Left lung (tissue), 4 donors: ENCODE measurements at regions not wholly inside any gene's neighbourhood (a gene's known extent, or its start where the extent isn't known, plus 50 kb on each side); places are given as distances from the start of the nearest gene placed in this dataset.

Source experiments
- ATAC-seq: fragments of 200-7000 bp; cut with Tn5 transposase; one replicate; pipeline ENCODE4 v1.9.1; 2020; ENCODE audit warnings: moderate library complexity
- DNase-seq, 4 donors: peaks; one replicate each; pipeline ENCODE4 v3.0.0-alpha.2; 2013 to 2020
- H3K27ac ChIP-seq, 2 donors: fragments of 200-600 bp; sonication (generic) in 1 of 2; one replicate each; pipeline versions ENCODE4 v1.5.0 to v1.8.0; 2020 to 2021
- H3K27me3 ChIP-seq, 2 donors: fragments of 200-600 bp; sonication (generic) in 1 of 2; one replicate each; pipeline versions ENCODE4 v1.5.0 to v1.8.0; 2020 to 2021
- H3K36me3 ChIP-seq, 2 donors: fragments of 200-600 bp; sonication (generic) in 1 of 2; one replicate each; pipeline versions ENCODE4 v1.5.0 to v1.8.0; 2020 to 2021
- H3K4me1 ChIP-seq, 2 donors: fragments of 200-600 bp; one replicate each; pipeline ENCODE4 v1.8.0; 2021
- H3K4me3 ChIP-seq, 2 donors: fragments of 200-600 bp; sonication (generic) in 1 of 2; one replicate each; pipeline versions ENCODE4 v1.5.0 to v1.8.0; 2020 to 2021; ENCODE audit warnings: mild to moderate bottlenecking in 1 of 2
- H3K9me3 ChIP-seq, 2 donors: fragments of 200-600 bp; sonication (generic) in 1 of 2; one replicate each; pipeline versions ENCODE4 v1.5.0 to v1.8.0; 2020 to 2021
- intact Hi-C, 2 donors: fragments of 100-400 bp; cut with DNase I; formaldehyde crosslinking; loops; one replicate each; pipeline versions ENCODE4 v1.11.2 to v1.14.2; 2022
- TF ChIP-seq, protein P1 (sequence below), 2 donors: fragments of 200-600 bp; sonication (generic) in 1 of 2; IDR thresholded peaks; one replicate each; pipeline versions ENCODE4 v1.5.0 to v1.8.0; 2021; ENCODE audit warnings: antibody characterized with exemption in 2 of 2
- donor health status: DM: no; HTN: yes; CAD: no.
- donor health status: DM: no; HTN: no; CAD: no.

- Histone ChIP-seq H3K27ac (no peak overlapping the region), H3K9me3 (peaks cover 0 to 12% of the 10 kb centered on the region in 2 donors), H3K27me3 (no peaks in the 10 kb centered on the region), H3K36me3 (no peaks in the 10 kb centered on the region), H3K4me3 (no peak overlapping the region), H3K4me1 (peaks cover 0 to 6% of the 10 kb centered on the region in 2 donors)
- ATAC-seq (no peak), DNase-seq (peak in 1 of 4 donors; percentile 16)
- TF ChIP-seq, protein P1, sequence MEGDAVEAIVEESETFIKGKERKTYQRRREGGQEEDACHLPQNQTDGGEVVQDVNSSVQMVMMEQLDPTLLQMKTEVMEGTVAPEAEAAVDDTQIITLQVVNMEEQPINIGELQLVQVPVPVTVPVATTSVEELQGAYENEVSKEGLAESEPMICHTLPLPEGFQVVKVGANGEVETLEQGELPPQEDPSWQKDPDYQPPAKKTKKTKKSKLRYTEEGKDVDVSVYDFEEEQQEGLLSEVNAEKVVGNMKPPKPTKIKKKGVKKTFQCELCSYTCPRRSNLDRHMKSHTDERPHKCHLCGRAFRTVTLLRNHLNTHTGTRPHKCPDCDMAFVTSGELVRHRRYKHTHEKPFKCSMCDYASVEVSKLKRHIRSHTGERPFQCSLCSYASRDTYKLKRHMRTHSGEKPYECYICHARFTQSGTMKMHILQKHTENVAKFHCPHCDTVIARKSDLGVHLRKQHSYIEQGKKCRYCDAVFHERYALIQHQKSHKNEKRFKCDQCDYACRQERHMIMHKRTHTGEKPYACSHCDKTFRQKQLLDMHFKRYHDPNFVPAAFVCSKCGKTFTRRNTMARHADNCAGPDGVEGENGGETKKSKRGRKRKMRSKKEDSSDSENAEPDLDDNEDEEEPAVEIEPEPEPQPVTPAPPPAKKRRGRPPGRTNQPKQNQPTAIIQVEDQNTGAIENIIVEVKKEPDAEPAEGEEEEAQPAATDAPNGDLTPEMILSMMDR (IDR thresholded peaks at IDR 0.05), result no peak
- intact Hi-C loops, result no loop called here
Measured at GRCh38 chr15:31495281-31495680, 168.6 kb downstream of the KLF13 start.

DNA sequence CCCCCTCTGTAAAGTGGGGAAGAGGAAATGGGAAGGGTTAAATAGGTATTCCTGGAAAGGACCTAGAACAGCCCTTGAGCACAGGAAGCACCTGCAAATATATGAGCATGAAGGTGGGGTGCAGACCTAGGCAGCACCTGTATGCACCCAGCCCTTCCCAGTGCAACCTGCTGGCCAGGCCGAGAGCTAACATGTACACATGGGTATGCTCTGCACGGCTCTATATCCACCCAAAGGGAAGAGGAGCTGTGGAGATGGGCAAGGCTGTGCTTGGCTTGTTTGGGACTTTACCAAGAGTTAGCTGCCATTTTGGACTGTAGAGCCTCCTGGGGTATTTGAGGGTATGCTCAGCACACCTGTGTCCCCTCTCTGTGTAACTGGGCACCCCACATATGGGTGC lies 171.2 kb downstream of the KLF13 start:
- Histone ChIP-seq H3K9me3 (no peaks in the 10 kb centered on the region), H3K27me3 (no peaks in the 10 kb centered on the region), H3K4me3 (no peak overlapping the region), H3K36me3 (no peaks in the 10 kb centered on the region), H3K4me1 (peaks cover 0 to 10% of the 10 kb centered on the region in 2 donors), H3K27ac (no peak overlapping the region)
- intact Hi-C loops, result no loop called here
- TF ChIP-seq, protein P1 (IDR thresholded peaks at IDR 0.05), result no peak
- ATAC-seq (no peak), DNase-seq (no peak)

GRCh38 chr15:31498329-31498728 lies 171.7 kb downstream of the KLF13 start:
- DNase-seq, result no peak
- ATAC-seq, result no peak
- intact Hi-C loops, result no loop called here
- Histone ChIP-seq H3K36me3 (no peaks in the 10 kb centered on the region), H3K9me3 (no peaks in the 10 kb centered on the region), H3K27me3 (no peaks in the 10 kb centered on the region), H3K4me3 (no peak overlapping the region), H3K27ac (no peak overlapping the region), H3K4me1 (peaks cover 0 to 10% of the 10 kb centered on the region in 2 donors)
- TF ChIP-seq, protein P1 (IDR thresholded peaks at IDR 0.05), result no peak

GRCh38 chr15:31498756-31499155 lies 172.1 kb downstream of the KLF13 start:
- Histone ChIP-seq H3K4me1 (peaks cover 0 to 10% of the 10 kb centered on the region in 2 donors), H3K9me3 (no peaks in the 10 kb centered on the region), H3K4me3 (no peak overlapping the region), H3K27me3 (no peaks in the 10 kb centered on the region), H3K27ac (no peak overlapping the region), H3K36me3 (no peaks in the 10 kb centered on the region)
- intact Hi-C loops, result no loop called here
- DNase-seq, result no peak
- TF ChIP-seq, protein P1 (IDR thresholded peaks at IDR 0.05), result no peak
- ATAC-seq, result no peak

DNA sequence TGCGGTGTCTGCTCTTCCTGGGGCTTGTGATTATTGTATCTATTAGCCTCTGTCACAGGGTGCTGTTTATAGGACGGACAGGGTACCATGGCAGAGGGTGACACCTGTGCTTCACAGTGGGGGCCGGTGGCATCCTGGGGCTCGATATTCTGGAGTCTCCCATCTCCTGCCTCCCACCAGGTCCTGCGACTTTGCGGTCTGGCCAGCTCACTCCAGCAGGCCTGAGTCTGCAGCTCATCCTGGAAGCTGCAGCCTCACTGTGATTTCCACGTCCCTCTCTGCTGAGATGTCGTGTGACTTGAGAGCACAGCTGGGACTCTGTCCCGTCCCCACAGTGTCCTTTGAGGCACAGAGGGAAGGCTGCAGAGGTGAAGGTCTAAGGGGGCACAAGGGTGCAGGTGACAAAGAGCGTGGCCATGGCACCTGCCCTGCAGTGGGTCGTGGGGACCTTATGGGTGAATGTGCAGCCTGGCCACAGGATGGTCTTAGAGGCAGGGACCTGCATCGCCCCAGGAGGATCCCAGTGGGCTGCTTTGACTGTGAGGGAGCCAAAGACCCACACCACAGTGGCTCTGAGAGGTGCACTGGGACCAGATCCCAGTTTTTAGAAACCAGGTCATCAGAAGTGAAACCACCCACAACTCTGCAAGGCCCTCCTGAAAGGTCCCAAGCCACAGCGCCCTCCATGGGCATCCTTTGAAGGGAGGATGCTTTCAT lies 172.8 kb downstream of the KLF13 start:
- DNase-seq (no peak), ATAC-seq (no peak)
- Histone ChIP-seq H3K4me3 (no peak overlapping the region), H3K27ac (no peak overlapping the region), H3K4me1 (peaks cover 0 to 10% of the 10 kb centered on the region in 2 donors), H3K9me3 (no peaks in the 10 kb centered on the region), H3K27me3 (no peaks in the 10 kb centered on the region), H3K36me3 (no peaks in the 10 kb centered on the region)
- intact Hi-C loops, result no loop called here
- TF ChIP-seq, protein P1 (IDR thresholded peaks at IDR 0.05), result no peak
